ENCODE measurements at regions not wholly inside any gene's neighbourhood (a gene's known extent, or its start where the extent isn't known, plus 50 kb on each side); places are given as distances from the start of the nearest gene placed in this dataset.

GRCh38 chr2:16288371-16289112, 348.2 kb downstream of the MYCN start:
- DNase-seq: no peak

- DNase-seq: no peak
These were observed 347.5 kb downstream of the MYCN start for GRCh38 chr2:16287831-16288230.

GRCh38 chr2:16287281-16287680, 346.9 kb downstream of the MYCN start:
- no peak for DNase-seq

- DNase-seq: no peak
These were observed 345.6 kb downstream of the MYCN start for GRCh38 chr2:16285813-16286510.

- DNase-seq: no peak
These were observed 344.7 kb downstream of the MYCN start for GRCh38 chr2:16284941-16285625.

- DNase-seq: no peak
These were observed 342.9 kb downstream of the MYCN start for GRCh38 chr2:16283071-16283850.

- DNase-seq: no peak
These were observed 342.2 kb downstream of the MYCN start for GRCh38 chr2:16282511-16282910.

- DNase-seq: peak in 1 of 6 experiments; percentile 21
These were observed 341.3 kb downstream of the MYCN start for GRCh38 chr2:16281451-16282335.

- no peak for DNase-seq
These were observed 339.7 kb downstream of the MYCN start for GRCh38 chr2:16280081-16280480.

GRCh38 chr2:16279641-16280040, 339.3 kb downstream of the MYCN start:
- no peak for DNase-seq

- DNase-seq: no peak
These were observed 338.8 kb downstream of the MYCN start for GRCh38 chr2:16279201-16279570.

- DNase-seq: no peak
These were observed 338.3 kb downstream of the MYCN start for GRCh38 chr2:16278421-16279200.

GRCh38 chr2:16277117-16277516, 336.8 kb downstream of the MYCN start:
- no peak for DNase-seq

GRCh38 chr2:16275661-16276060, 335.3 kb downstream of the MYCN start:
- no peak for DNase-seq

- no peak for DNase-seq
These were observed 334.8 kb downstream of the MYCN start for GRCh38 chr2:16275131-16275530.

- no peak for DNase-seq
These were observed 332.8 kb downstream of the MYCN start for GRCh38 chr2:16273111-16273510.

GRCh38 chr2:16272038-16272788, 331.9 kb downstream of the MYCN start:
- DNase-seq: no peak

- DNase-seq: no peak
These were observed 331.0 kb downstream of the MYCN start for GRCh38 chr2:16271231-16271896.

GRCh38 chr2:16270441-16270840, 330.1 kb downstream of the MYCN start:
- DNase-seq: no peak
